ENCODE measurements at regions not wholly inside any gene's neighbourhood (a gene's known extent, or its start where the extent isn't known, plus 50 kb on each side); places are given as distances from the start of the nearest gene placed in this dataset.

- Histone ChIP-seq H3K36me3 (ENCODE audit: low read depth, missing control alignments) (no peaks in the 10 kb centered on the region), H3K4me3 (no peak overlapping the region), H3K4me1 (no peaks in the 10 kb centered on the region), H3K27me3 (no peaks in the 10 kb centered on the region), H3K27ac (no peak overlapping the region), H3K9me3 (no peaks in the 10 kb centered on the region)
- TF ChIP-seq POLR2A (IDR thresholded peaks at IDR 0.05) (no peak), CTCF (IDR thresholded peaks at IDR 0.05) (no peak)
- intact Hi-C loops (cut with DNase I; ENCODE audit: low total_unique reads): no loop called here
- 47 to 54% methylated on average over 4 of the region's 4 CpGs for whole genome bisulfite sequencing, 2 donors
- no peak for DNase-seq
Measured at GRCh38 chr4:19580095-19580494, 671.6 kb upstream of the SLIT2 start.

- Histone ChIP-seq H3K36me3 (ENCODE audit: low read depth, missing control alignments) (no peaks in the 10 kb centered on the region), H3K4me1 (no peaks in the 10 kb centered on the region), H3K27ac (no peak overlapping the region), H3K9me3 (no peaks in the 10 kb centered on the region), H3K27me3 (no peaks in the 10 kb centered on the region), H3K4me3 (no peak overlapping the region)
- intact Hi-C loops (cut with DNase I; ENCODE audit: low total_unique reads): no loop called here
- 39 to 46% methylated on average over 3 of the region's 3 CpGs for WGBS, 2 donors
- TF ChIP-seq POLR2A (IDR thresholded peaks at IDR 0.05): no peak
- no peak for TF ChIP-seq CTCF (IDR thresholded peaks at IDR 0.05)
- DNase-seq: no peak
Measured at GRCh38 chr4:19579608-19580007, 672.1 kb upstream of the SLIT2 start.

- Histone ChIP-seq H3K4me1 (no peaks in the 10 kb centered on the region), H3K9me3 (no peaks in the 10 kb centered on the region), H3K27ac (no peak overlapping the region), H3K4me3 (no peak overlapping the region), H3K27me3 (no peaks in the 10 kb centered on the region), H3K36me3 (ENCODE audit: low read depth, missing control alignments) (no peaks in the 10 kb centered on the region)
- 39 to 48% methylated on average over 1 of the region's 1 CpG for WGBS, 2 donors
- TF ChIP-seq CTCF (IDR thresholded peaks at IDR 0.05): no peak
- TF ChIP-seq POLR2A (IDR thresholded peaks at IDR 0.05): no peak
- intact Hi-C loops (cut with DNase I; ENCODE audit: low total_unique reads): no loop called here
- no peak for DNase-seq
Measured at GRCh38 chr4:19577097-19577496, 674.6 kb upstream of the SLIT2 start.

GRCh38 chr4:19575924-19576323 is 675.8 kb upstream of the SLIT2 start:
- DNase-seq: no peak
- H3K36me3 ChIP-seq (ENCODE audit: low read depth, missing control alignments): no peaks in the 10 kb centered on the region
- no peaks in the 10 kb centered on the region for H3K4me1 ChIP-seq
- H3K27me3 ChIP-seq: no peaks in the 10 kb centered on the region
- H3K9me3 ChIP-seq: no peaks in the 10 kb centered on the region
- no peak overlapping the region for H3K27ac ChIP-seq
- H3K4me3 ChIP-seq: no peak overlapping the region
- intact Hi-C loops (cut with DNase I; ENCODE audit: low total_unique reads): no loop called here
- TF ChIP-seq CTCF (IDR thresholded peaks at IDR 0.05) (no peak), POLR2A (IDR thresholded peaks at IDR 0.05) (no peak)
- 88 to 89% methylated on average over 5 of the region's 5 CpGs for WGBS, 2 donors

- no peaks in the 10 kb centered on the region for H3K27me3 ChIP-seq
- H3K36me3 ChIP-seq (ENCODE audit: low read depth, missing control alignments): no peaks in the 10 kb centered on the region
- H3K4me3 ChIP-seq: no peak overlapping the region
- no peaks in the 10 kb centered on the region for H3K9me3 ChIP-seq
- TF ChIP-seq CTCF (IDR thresholded peaks at IDR 0.05): no peak
- TF ChIP-seq POLR2A (IDR thresholded peaks at IDR 0.05): no peak
- no peak overlapping the region for H3K27ac ChIP-seq
- intact Hi-C loops (cut with DNase I; ENCODE audit: low total_unique reads): no loop called here
- no peaks in the 10 kb centered on the region for H3K4me1 ChIP-seq
- no peak for DNase-seq
Measured at GRCh38 chr4:19566041-19566440, 685.7 kb upstream of the SLIT2 start.

Data from testis (tissue), 2 donors.